Kidney epithelial cell (primary cell): ENCODE measurements at regions not wholly inside any gene's neighbourhood (a gene's known extent, or its start where the extent isn't known, plus 50 kb on each side); places are given as distances from the start of the nearest gene placed in this dataset.

Experiments
- DNase-seq: peaks from one replicate; pipeline ENCODE4 v3.0.0-alpha.2; 2010; ENCODE audit warnings: low read depth
- H3K27me3 ChIP-seq: 2 replicates; pipeline ENCODE4 v1.6.0; 2011; ENCODE audit warnings: low read length; ENCODE audit not compliant: control insufficient read depth, insufficient read depth
- H3K36me3 ChIP-seq: 2 replicates; pipeline ENCODE4 v1.5.1; 2011; ENCODE audit warnings: low read length; ENCODE audit not compliant: control insufficient read depth, insufficient read depth
- H3K4me3 ChIP-seq: 2 replicates; pipeline ENCODE4 v1.5.1; 2011; ENCODE audit warnings: low read depth, mild to moderate bottlenecking, control low read depth, low read length
- CTCF ChIP-seq: IDR thresholded peaks from 2 replicates; pipeline ENCODE4 v1.5.1; 2011; ENCODE audit warnings: mild to moderate bottlenecking, moderate library complexity, low read length, control low read depth, inconsistent platforms; ENCODE audit not compliant: insufficient read depth, poor library complexity, severe bottlenecking

GRCh38 chr5:130981663-130982062 lies 183.4 kb downstream of the HINT1 start:
- no peak for DNase-seq
- no peak overlapping the region for H3K4me3 ChIP-seq
- no peaks in the 10 kb centered on the region for H3K27me3 ChIP-seq
- H3K36me3 ChIP-seq = no peaks in the 10 kb centered on the region
- TF ChIP-seq CTCF = no peak

- no peak for DNase-seq
- Histone ChIP-seq H3K4me3 (no peak overlapping the region), H3K36me3 (no peaks in the 10 kb centered on the region), H3K27me3 (no peaks in the 10 kb centered on the region)
- TF ChIP-seq CTCF = no peak
Observed at GRCh38 chr5:130978475-130978874, 186.6 kb downstream of the HINT1 start.

DNA sequence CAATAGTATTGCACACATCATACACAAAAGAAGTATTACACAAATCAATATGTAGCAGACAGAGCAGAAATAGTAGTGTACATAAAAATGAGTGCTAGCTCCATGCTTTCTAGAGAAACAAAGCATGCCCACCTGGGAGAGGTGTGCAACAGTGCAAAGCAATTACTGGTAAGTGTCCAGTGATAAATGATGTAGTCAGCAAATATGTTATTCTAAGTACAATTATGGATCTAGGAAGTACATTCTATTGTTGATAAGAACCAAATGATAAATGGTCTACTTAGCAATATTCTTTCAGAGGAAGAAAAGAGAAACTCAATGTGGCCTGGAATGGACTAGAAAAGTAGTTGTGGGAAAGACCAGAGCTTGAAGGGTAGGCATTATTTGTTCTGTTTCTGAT lies 188.6 kb downstream of the HINT1 start:
- no peak for DNase-seq
- no peak overlapping the region for H3K4me3 ChIP-seq
- no peak for TF ChIP-seq CTCF
- H3K36me3 ChIP-seq = no peaks in the 10 kb centered on the region
- no peaks in the 10 kb centered on the region for H3K27me3 ChIP-seq

GRCh38 chr5:130975847-130976246 lies 189.2 kb downstream of the HINT1 start:
- Histone ChIP-seq H3K36me3 (no peaks in the 10 kb centered on the region), H3K27me3 (no peaks in the 10 kb centered on the region), H3K4me3 (no peak overlapping the region)
- TF ChIP-seq CTCF = no peak
- DNase-seq = no peak

- no peak for DNase-seq
Observed at GRCh38 chr5:130975299-130975698, 189.8 kb downstream of the HINT1 start.

More at GRCh38 chr5:130975299-130975698, 189.8 kb downstream of the HINT1 start:
- no peak for TF ChIP-seq CTCF
- Histone ChIP-seq H3K36me3 (no peaks in the 10 kb centered on the region), H3K27me3 (no peaks in the 10 kb centered on the region), H3K4me3 (no peak overlapping the region)
